OCI-LY3 (cell line): ENCODE measurements at regions not wholly inside any gene's neighbourhood (a gene's known extent, or its start where the extent isn't known, plus 50 kb on each side); places are given as distances from the start of the nearest gene placed in this dataset.

Source experiments
- H2AFZ ChIP-seq: fragments of 200-600, 300-600 bp; shearing (Covaris generic); 2 replicates; pipeline ENCODE4 v1.6.0; 2014; ENCODE audit warnings: antibody characterized with exemption, low read depth, low read length
- H3K27ac ChIP-seq: fragments of 200-600, 300-600 bp; sonication (generic); 2 replicates; pipeline ENCODE4 v1.5.1; 2014; ENCODE audit warnings: mild to moderate bottlenecking, low read length, moderate library complexity, mixed read lengths
- H3K27me3 ChIP-seq: fragments of 200-600, 300-600 bp; sonication (generic); 2 replicates; pipeline ENCODE4 v1.6.1; 2014; ENCODE audit warnings: low read depth, low read length, mixed read lengths
- H3K36me3 ChIP-seq: fragments of 200-600, 300-600 bp; sonication (generic); replicated peaks from 2 replicates; pipeline ENCODE3; 2014; ENCODE audit warnings: low read depth, low read length, mixed read lengths
- H3K4me1 ChIP-seq: fragments of 300-600, 200-600 bp; sonication (generic); 2 replicates; pipeline ENCODE4 v1.6.1; 2014; ENCODE audit warnings: low read length, mixed read lengths
- H3K4me2 ChIP-seq: fragments of 200-600, 300-600 bp; sonication (generic); 2 replicates; pipeline ENCODE4 v1.6.1; 2014; ENCODE audit warnings: low read length, mixed read lengths
- H3K4me3 ChIP-seq: fragments of 300-600, 200-600 bp; sonication (generic); 2 replicates; pipeline ENCODE4 v1.5.1; 2014; ENCODE audit warnings: antibody characterized with exemption, mild to moderate bottlenecking, low read length, moderate library complexity
- H3K79me2 ChIP-seq: fragments of 300-600, 200-600 bp; shearing (Covaris generic); 2 replicates; pipeline ENCODE4 v1.6.1; 2014; ENCODE audit warnings: mild to moderate bottlenecking, low read length, mixed read lengths
- H3K9ac ChIP-seq: fragments of 300-600, 200-600 bp; shearing (Covaris generic); 2 replicates; pipeline ENCODE4 v1.6.0; 2014; ENCODE audit warnings: mild to moderate bottlenecking, low read length, moderate library complexity
- H3K9me3 ChIP-seq: fragments of 200-600, 300-600 bp; shearing (Covaris generic); 2 replicates; pipeline ENCODE4 v1.6.1; 2014; ENCODE audit warnings: low read length, mixed read lengths; ENCODE audit not compliant: insufficient read depth
- H4K20me1 ChIP-seq: fragments of 200-600, 300-600 bp; sonication (generic); 2 replicates; pipeline ENCODE4 v1.6.1; 2016; ENCODE audit warnings: low read length, mixed read lengths; ENCODE audit not compliant: insufficient read depth
- EZH2phosphoT487 ChIP-seq: fragments of 200-600 bp; shearing (Covaris generic); IDR thresholded peaks from 2 replicates; pipeline ENCODE4 v1.6.1; 2018; ENCODE audit warnings: antibody characterized with exemption, mixed run types, low read depth
- TF ChIP-seq, protein P1 (sequence below): fragments of 200-600, 300-600 bp; sonication (generic); IDR thresholded peaks from 2 replicates; pipeline ENCODE4 v1.5.1; 2014; ENCODE audit warnings: antibody characterized with exemption, low read length, low read depth

DNA sequence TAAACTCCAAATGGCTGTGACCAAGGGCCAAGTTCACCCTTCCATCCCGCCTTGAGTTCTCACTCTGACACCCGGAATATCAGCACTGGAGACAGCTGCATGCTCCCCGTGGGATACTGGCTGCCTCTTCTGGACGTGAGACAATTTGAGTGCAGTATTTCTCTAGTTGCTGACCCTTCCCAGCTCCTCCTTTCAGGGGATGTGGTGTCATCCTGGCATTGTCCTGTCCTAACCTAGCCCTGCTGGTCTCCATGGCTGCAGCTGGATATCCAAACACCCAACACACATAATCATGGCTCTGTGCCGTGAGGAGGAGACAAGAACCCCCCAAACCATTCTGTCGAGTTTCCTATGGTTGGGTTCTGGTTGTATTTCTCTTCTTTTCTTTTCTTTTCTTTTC is 82.6 kb downstream of the PAX1 start:
- no peak overlapping the region for H3K27ac ChIP-seq
- no peaks in the 10 kb centered on the region for H3K9me3 ChIP-seq
- TF ChIP-seq EZH2phosphoT487 = no peak
- TF ChIP-seq, protein P1, sequence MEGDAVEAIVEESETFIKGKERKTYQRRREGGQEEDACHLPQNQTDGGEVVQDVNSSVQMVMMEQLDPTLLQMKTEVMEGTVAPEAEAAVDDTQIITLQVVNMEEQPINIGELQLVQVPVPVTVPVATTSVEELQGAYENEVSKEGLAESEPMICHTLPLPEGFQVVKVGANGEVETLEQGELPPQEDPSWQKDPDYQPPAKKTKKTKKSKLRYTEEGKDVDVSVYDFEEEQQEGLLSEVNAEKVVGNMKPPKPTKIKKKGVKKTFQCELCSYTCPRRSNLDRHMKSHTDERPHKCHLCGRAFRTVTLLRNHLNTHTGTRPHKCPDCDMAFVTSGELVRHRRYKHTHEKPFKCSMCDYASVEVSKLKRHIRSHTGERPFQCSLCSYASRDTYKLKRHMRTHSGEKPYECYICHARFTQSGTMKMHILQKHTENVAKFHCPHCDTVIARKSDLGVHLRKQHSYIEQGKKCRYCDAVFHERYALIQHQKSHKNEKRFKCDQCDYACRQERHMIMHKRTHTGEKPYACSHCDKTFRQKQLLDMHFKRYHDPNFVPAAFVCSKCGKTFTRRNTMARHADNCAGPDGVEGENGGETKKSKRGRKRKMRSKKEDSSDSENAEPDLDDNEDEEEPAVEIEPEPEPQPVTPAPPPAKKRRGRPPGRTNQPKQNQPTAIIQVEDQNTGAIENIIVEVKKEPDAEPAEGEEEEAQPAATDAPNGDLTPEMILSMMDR = no peak
- H2AFZ ChIP-seq = no peak overlapping the region
- no peaks in the 10 kb centered on the region for H4K20me1 ChIP-seq
- no peaks in the 10 kb centered on the region; the same call in 1 of the 2 replicates for H3K27me3 ChIP-seq
- no peak overlapping the region for H3K4me2 ChIP-seq
- no peaks in the 10 kb centered on the region for H3K36me3 ChIP-seq
- no peaks in the 10 kb centered on the region for H3K79me2 ChIP-seq
- H3K9ac ChIP-seq = no peak overlapping the region
- no peak overlapping the region for H3K4me3 ChIP-seq
- no peaks in the 10 kb centered on the region for H3K4me1 ChIP-seq

DNA sequence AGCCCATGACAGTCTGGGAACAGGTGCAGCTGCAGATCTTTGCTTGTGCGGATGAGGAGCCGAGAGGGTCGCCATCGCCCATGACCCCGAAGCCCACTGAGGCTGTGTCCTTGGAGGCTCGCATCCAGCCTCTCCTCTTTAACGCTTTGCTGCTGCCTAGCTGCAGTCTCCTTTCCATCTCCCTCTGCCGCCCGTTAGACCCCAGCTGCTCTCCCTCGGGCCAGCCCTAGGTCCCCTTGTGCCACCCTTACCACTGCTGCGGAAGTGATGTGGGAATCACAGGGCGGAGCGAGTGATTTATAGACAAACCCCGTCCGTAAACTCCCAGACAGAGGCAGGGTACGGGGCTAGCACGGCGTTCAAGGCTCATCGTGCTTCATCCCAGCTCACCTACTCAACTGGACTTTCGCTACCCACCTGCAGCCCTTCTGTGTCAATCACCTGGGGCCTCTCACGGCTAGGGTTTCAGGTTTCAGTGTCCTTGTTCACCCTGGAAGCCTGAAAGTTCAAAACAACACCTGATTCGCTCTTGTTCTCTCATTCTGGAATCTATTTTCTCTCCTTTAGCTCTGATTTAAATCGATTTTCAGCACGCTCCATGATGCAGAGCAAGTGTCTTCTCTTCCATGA is 76.1 kb downstream of the PAX1 start:
- Histone ChIP-seq H3K4me3 (no peak overlapping the region), H3K9me3 (no peaks in the 10 kb centered on the region), H3K4me1 (no peaks in the 10 kb centered on the region), H3K36me3 (no peaks in the 10 kb centered on the region), H4K20me1 (no peaks in the 10 kb centered on the region), H3K27ac (no peak overlapping the region), H3K27me3 (no peaks in the 10 kb centered on the region), H3K4me2 (no peak overlapping the region), H3K9ac (no peak overlapping the region), H2AFZ (no peak overlapping the region), H3K79me2 (no peaks in the 10 kb centered on the region)
- TF ChIP-seq, protein P1 = no peak
- no peak for TF ChIP-seq EZH2phosphoT487

DNA sequence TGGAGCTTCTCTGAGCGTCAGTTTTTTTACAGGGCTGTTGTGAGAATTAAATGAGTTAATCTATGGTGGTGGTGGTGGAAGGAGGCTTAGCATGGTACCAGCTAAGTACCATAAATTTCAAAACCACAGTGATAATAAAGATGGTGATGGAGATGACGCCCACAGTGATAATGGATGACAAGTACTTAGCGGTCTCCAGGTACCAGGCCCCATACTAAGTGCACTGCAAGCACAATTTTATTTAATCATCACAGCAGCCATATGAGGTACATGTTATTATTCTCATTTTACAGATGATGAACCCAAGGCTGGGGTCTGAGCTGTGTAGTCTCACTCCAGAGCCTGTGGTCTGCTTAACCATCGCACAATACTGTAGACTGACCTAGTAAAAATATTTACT is 75.1 kb downstream of the PAX1 start:
- no peak overlapping the region for H3K4me3 ChIP-seq
- no peaks in the 10 kb centered on the region for H3K79me2 ChIP-seq
- no peaks in the 10 kb centered on the region for H3K4me1 ChIP-seq
- no peaks in the 10 kb centered on the region for H4K20me1 ChIP-seq
- H3K9me3 ChIP-seq = no peaks in the 10 kb centered on the region
- no peak overlapping the region for H3K27ac ChIP-seq
- H3K4me2 ChIP-seq = no peak overlapping the region
- no peak overlapping the region for H2AFZ ChIP-seq
- TF ChIP-seq EZH2phosphoT487 = no peak
- TF ChIP-seq, protein P1 = no peak
- H3K36me3 ChIP-seq = no peaks in the 10 kb centered on the region
- no peaks in the 10 kb centered on the region for H3K27me3 ChIP-seq
- no peak overlapping the region for H3K9ac ChIP-seq
